HG03354 (cell line): ENCODE measurements at regions not wholly inside any gene's neighbourhood (a gene's known extent, or its start where the extent isn't known, plus 50 kb on each side); places are given as distances from the start of the nearest gene placed in this dataset.

Source experiments
- ATAC-seq: cut with Tn5 transposase; IDR thresholded peaks from one replicate; pipeline ENCODE4 v1.9.1; 2021; ENCODE audit warnings: mild to moderate bottlenecking; ENCODE audit not compliant: unreplicated experiment, poor library complexity, severe bottlenecking

DNA sequence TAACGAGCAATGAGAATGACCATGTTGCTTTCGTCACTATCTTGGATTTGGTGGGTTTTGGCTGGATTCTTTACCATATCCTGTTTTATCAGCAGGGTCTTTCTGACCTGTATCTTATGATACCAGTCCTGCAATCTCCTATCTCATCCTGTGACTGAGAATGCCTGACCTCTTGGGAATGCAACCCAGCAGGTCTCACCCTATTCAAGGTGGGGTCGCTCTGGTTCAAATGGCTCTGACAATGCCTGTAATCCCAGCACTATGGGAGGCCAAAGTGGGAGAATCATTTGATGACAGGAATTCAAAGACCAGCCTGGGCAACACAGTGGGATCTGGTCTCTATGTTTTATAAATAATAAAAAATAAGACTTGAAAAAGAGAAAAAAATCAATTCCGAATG, 173.5 kb downstream of the ACTR3 start:
- ATAC-seq = no peak

GRCh38 chr2:114065731-114066130, 175.8 kb downstream of the ACTR3 start:
- no peak for ATAC-seq

DNA sequence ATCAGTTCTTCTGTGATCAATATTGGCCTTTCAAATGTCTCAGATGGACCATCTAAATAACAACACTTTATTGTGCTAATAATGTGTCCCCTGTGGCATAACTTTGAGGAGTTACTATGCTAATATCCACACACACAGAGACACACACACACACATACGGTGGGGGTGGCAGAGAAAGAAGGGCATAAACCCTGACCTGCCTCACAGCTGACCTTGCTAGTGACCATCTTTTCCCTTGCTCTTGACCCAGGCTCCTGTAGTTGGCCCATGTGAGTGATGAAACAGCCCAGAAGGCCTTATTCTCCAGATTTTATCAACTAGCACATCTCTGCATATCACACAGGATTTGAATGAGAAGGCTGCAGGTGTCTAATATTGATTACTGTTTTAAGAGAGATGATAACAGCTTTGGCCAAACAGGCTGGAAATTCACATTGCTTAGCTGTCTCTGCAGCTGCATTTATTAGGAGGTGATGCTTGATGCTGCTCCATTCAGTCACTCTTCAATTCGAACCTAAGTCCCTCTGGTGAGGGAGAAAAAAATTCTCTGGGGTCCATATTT, 176.4 kb downstream of the ACTR3 start:
- no peak for ATAC-seq

DNA sequence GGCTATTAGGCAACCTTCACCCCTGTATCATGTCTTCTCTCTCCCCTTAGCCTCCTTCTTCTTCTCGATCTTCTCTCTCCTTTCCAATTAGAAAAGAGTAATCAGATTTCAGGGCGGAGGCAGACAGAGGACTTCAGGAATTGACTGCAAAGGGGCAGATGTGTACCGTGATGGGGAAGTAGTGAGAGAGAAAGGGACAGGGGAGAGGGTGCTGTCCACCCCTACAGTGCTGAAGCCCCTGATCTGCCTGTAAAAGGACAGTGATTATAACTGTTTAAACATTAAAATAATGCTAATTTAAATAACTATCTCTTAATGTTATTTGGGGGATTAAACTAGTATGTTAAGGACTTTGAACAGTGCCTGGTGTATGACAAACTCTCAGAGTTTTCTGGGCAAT, 178.5 kb downstream of the ACTR3 start:
- no peak for ATAC-seq

DNA sequence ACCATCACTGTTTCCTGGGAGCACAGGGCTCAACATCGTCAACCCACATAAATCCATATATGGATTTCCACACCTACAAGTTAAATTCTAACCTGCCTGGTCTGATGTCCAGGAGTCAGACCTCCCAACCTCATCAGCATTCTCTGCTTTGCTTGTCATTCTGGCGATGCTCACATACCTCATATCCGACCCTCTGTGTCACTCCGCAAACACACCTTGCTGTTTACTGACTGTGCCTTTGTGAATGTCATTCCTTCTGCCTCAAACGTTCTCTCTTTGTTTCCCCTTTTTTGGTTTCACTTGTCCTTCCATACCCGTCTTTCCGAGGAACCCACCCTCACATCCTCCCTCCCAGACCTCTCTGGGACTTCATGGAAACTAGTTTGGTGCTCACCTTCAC, 187.1 kb downstream of the ACTR3 start:
- no peak for ATAC-seq

DNA sequence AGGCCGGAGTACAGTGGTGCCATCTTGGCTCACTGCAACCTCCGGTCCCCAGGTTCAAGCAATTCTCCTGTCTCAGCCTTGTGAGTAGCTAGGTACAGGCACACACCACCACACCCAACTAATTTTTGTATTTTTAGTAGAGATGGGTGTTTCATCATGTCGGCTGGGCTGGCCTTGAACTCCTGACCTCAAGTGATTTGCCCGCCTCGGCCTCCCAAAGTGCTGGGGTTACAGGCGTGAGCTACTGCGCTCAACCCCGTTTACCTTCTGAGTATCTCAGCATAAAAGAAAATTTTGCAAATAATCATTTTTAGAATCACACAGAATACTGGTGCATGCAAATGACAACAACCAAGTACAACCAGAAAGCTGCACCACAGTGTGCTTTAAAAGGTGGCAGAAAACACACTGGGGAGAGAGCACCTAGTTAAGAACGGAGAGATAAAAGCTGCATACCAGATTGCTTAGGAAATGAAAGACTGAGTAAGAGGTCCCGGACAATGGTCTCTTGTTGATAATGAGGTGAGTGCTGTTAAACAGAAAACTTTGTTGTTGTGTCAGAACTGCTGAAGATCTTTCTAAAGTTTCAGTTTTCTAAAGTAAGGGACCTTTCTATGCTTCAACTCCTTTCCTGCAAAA, 189.6 kb downstream of the ACTR3 start:
- ATAC-seq = no peak

GRCh38 chr2:114082731-114083433, 193.0 kb downstream of the ACTR3 start:
- ATAC-seq = no peak

GRCh38 chr2:114083717-114084387, 194.0 kb downstream of the ACTR3 start:
- ATAC-seq = no peak

- ATAC-seq = no peak
These were observed 195.3 kb downstream of the ACTR3 start for GRCh38 chr2:114085238-114085637.

GRCh38 chr2:114085992-114086391, 196.1 kb downstream of the ACTR3 start:
- no peak for ATAC-seq

DNA sequence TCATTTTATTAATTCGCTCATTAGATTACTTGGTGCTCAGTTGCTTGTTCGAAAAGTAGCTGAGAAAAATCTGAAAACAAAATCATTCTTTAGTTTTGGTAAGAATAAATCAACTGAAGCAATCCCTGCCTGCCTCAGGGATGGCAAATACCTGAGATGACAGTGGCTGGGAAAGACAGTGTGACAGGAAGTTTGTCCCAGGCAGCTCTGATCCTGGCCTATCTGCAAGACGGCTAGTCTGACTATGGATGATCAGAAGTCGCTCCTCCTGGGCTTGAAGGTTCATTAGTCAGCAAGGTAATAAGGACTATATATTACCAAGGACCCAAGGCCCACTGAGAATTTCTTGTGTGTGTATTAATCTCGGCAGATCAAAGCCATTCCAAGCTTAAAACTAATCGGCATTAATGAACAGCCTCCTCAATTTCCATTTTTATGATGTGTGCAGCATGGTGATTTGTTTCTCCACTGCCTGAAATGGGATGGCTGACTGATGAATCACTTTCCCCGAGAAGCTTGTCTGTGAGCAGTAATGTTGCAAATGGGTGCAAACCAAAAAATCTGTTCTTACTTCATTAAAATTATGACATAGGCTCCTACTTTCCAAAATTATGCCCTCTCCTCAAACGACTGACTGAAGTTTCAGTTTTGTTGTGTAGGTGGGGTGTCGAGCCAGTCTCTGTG, 199.9 kb downstream of the ACTR3 start:
- no peak for ATAC-seq

DNA sequence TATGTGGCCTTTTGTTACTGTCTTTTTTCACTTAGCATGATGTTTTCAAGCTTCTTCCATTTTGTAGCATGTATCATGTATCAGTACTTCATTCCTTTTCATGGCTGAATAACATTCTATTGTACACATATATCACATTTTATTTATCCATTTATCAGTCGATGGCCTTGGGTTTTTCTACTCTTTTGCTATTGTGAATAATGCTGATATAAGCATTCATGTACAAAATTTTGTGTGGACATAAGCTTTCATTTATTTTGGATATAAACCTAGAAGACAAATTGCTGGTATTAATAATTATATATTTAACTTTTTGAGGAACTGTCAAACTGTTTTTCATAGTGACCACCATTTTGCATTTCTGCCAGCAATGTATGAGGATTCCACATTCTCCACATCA, 201.1 kb downstream of the ACTR3 start:
- no peak for ATAC-seq

DNA sequence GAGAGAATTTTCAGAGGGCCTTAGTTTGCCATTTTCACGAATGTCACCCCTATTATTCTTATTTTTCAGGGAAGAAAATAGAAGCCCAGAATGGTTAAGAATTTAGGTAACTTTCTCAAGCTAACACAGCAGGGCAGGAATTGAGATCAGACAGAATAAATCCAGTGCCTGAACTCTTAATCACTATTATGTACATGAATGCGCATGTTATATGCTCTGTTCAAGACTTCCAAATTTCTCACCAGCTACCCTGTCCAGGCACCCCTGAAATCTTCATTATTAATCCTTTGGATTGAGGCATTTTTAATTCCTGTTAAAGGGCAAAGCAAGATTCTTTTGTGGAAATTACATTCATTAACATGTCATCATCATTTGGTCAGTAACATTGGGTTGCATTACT, 218.4 kb downstream of the ACTR3 start:
- ATAC-seq = no peak

DNA sequence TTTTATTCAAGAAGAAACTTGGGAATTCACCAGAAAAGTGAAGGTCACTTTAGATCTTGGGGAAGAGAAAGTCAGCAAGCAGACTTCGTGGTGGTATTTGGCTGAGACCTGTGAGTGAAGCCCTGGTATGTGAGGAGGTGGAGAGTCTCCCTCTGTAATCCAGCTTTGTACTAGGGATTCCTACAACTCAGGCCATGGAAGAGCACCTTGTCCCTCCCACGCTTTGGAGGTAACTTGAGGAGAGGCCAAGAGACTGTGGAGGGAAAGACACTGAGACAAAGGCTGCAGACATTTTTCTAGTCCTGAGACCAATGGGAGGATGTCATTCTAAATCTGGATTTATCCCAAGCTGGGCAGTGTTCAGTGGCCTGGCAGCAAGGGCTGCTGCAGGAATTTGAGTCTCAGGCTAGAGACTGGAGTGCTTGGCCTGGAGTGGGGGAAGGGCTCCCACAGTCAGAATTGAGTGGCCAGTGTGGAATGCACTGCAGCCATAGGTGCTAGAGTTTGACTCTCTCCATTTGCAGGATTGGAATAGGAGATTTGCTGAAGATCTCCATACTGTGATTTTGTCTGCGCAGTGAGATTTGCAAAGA, 219.0 kb downstream of the ACTR3 start:
- no peak for ATAC-seq

DNA sequence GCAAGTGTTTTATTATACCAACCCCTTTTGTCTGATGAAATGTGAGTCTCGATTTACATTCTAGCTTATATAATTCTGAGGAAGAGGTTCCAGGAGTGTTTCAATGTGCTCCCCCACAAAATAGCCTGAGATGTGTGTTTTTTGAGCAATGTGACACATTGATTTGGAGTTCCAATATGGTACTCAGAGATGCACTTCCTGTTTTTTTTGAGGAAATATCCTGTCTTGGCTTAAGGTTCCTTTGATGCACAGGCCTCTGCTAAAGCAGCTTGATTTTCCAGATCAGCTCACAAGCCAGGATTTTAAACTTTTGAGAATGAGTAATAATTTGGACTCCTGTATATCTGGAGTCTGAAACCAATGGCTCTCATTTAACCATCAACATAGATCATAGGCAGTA, 221.4 kb downstream of the ACTR3 start:
- ATAC-seq = no peak

DNA sequence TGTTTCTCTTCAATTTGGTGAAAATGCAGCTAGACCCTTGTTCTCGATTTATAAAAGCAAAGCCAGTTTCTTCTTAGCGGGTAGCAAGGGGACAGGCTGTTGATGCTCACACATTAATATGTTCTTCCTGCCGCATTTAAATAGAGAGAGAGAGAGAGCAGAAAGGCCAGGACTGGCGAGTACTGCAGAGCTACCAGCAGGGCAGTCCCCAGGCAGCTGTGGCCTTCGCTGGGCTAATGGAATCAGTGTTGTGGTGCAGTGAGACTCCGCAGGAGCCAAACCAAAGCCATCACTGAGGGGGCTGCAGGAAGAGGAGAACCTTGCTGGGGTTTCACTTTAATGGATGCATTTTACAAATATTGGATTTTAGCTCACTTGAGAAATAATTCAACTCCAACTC, 223.6 kb downstream of the ACTR3 start:
- ATAC-seq = no peak

GRCh38 chr2:114118088-114118487, 228.2 kb downstream of the ACTR3 start:
- ATAC-seq = no peak

- ATAC-seq = no peak
These were observed 230.0 kb downstream of the ACTR3 start for GRCh38 chr2:114119862-114120261.

DNA sequence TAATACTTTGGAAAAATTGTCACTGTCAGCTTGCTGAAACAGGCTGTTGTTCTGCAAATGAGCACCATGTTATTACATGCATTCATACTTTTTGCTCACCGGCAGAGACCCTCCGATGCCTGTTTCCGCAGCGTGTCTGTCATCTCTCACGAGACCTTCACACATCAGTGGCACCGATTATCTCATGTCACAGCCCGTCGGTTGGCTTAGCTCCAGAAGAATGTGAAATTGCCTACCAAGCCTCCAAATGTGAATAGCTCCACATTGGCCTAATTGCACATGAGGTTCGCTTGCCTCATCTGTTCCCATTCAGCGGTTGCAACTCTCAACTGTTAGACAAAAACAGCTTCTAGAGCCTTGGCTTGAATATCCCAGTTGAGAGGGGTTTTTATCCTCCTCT, 233.0 kb downstream of the ACTR3 start:
- ATAC-seq = no peak

- ATAC-seq = no peak
These were observed 234.0 kb downstream of the ACTR3 start for GRCh38 chr2:114123925-114124324.
